ENCODE measurements at regions not wholly inside any gene's neighbourhood (a gene's known extent, or its start where the extent isn't known, plus 50 kb on each side); places are given as distances from the start of the nearest gene placed in this dataset.

- no peaks in the 10 kb centered on the region for H3K9me3 ChIP-seq (ENCODE audit: low read depth)
- TF ChIP-seq CTCF (IDR thresholded peaks at IDR 0.05; ENCODE audit: low read depth, low read length): no peak
- no peak overlapping the region for H3K27ac ChIP-seq
- H3K4me1 ChIP-seq (ENCODE audit: low read depth): no peaks in the 10 kb centered on the region
- no peak for DNase-seq (ENCODE audit: low read depth in 1 of 2, low spot score in 1 of 2)
- no peaks in the 10 kb centered on the region for H3K36me3 ChIP-seq
- no peak overlapping the region for H3K4me3 ChIP-seq
- no peaks in the 10 kb centered on the region for H3K27me3 ChIP-seq
These were observed 2369.4 kb downstream of the MAT2B start for GRCh38 chr5:165874851-165875250.

- no peaks in the 10 kb centered on the region for H3K36me3 ChIP-seq
- H3K9me3 ChIP-seq (ENCODE audit: low read depth): no peaks in the 10 kb centered on the region
- no peak overlapping the region for H3K27ac ChIP-seq
- DNase-seq (ENCODE audit: low read depth in 1 of 2, low spot score in 1 of 2): no peak
- no peaks in the 10 kb centered on the region for H3K27me3 ChIP-seq
- TF ChIP-seq CTCF (IDR thresholded peaks at IDR 0.05; ENCODE audit: low read depth, low read length): no peak
- no peak overlapping the region for H3K4me3 ChIP-seq
- no peaks in the 10 kb centered on the region for H3K4me1 ChIP-seq (ENCODE audit: low read depth)
These were observed 2371.1 kb downstream of the MAT2B start for GRCh38 chr5:165876538-165876937.

- no peaks in the 10 kb centered on the region for H3K27me3 ChIP-seq
- no peak for TF ChIP-seq CTCF (IDR thresholded peaks at IDR 0.05; ENCODE audit: low read depth, low read length)
- H3K4me1 ChIP-seq (ENCODE audit: low read depth): no peaks in the 10 kb centered on the region
- DNase-seq (ENCODE audit: low read depth in 1 of 2, low spot score in 1 of 2): no peak
- no peaks in the 10 kb centered on the region for H3K36me3 ChIP-seq
- H3K27ac ChIP-seq: no peak overlapping the region
- no peaks in the 10 kb centered on the region for H3K9me3 ChIP-seq (ENCODE audit: low read depth)
- H3K4me3 ChIP-seq: no peak overlapping the region
These were observed 2372.1 kb downstream of the MAT2B start for GRCh38 chr5:165877475-165877874.

- no peaks in the 10 kb centered on the region for H3K36me3 ChIP-seq
- H3K27me3 ChIP-seq: no peaks in the 10 kb centered on the region
- TF ChIP-seq CTCF (IDR thresholded peaks at IDR 0.05; ENCODE audit: low read depth, low read length): no peak
- peak in 1 of 2 donors; percentile 4 for DNase-seq (ENCODE audit: low read depth in 1 of 2, low spot score in 1 of 2)
- no peaks in the 10 kb centered on the region for H3K4me1 ChIP-seq (ENCODE audit: low read depth)
- no peak overlapping the region for H3K27ac ChIP-seq
- no peaks in the 10 kb centered on the region for H3K9me3 ChIP-seq (ENCODE audit: low read depth)
- H3K4me3 ChIP-seq: no peak overlapping the region
These were observed 2375.8 kb downstream of the MAT2B start for GRCh38 chr5:165881259-165881658.

- DNase-seq (ENCODE audit: low read depth in 1 of 2, low spot score in 1 of 2): no peak
- Histone ChIP-seq H3K9me3 (ENCODE audit: low read depth) (no peaks in the 10 kb centered on the region), H3K4me1 (ENCODE audit: low read depth) (no peaks in the 10 kb centered on the region), H3K36me3 (no peaks in the 10 kb centered on the region), H3K27ac (no peak overlapping the region), H3K4me3 (no peak overlapping the region), H3K27me3 (no peaks in the 10 kb centered on the region)
- TF ChIP-seq CTCF (IDR thresholded peaks at IDR 0.05; ENCODE audit: low read depth, low read length): no peak
These were observed 2376.7 kb downstream of the MAT2B start for GRCh38 chr5:165882099-165882498.

Measured in cardiac muscle cell (in vitro differentiated cells and primary cell).